KOPT-K1 (cell line): ENCODE measurements at regions not wholly inside any gene's neighbourhood (a gene's known extent, or its start where the extent isn't known, plus 50 kb on each side); places are given as distances from the start of the nearest gene placed in this dataset.
"Not testable (repeated sequence)": the region's sequence is repeated elsewhere in the genome, so short reads cannot be mapped to it uniquely, and the experiment has no call there.

Experiments used
- H3K27ac ChIP-seq: fragments of 200-600 bp; sonication (generic); 2 replicates; pipeline ENCODE4 v1.5.1; 2016; ENCODE audit warnings: antibody characterized with exemption, mild to moderate bottlenecking, low read depth, low read length; ENCODE audit not compliant: poor library complexity, severe bottlenecking
- H3K36me3 ChIP-seq: fragments of 200-600 bp; sonication (generic); 2 replicates; pipeline ENCODE4 v1.5.1; 2017; ENCODE audit warnings: antibody characterized with exemption, mild to moderate bottlenecking, low read length, moderate library complexity; ENCODE audit not compliant: insufficient read depth
- H3K9me3 ChIP-seq: fragments of 200-600 bp; sonication (generic); 2 replicates; pipeline ENCODE4 v1.5.1; 2017; ENCODE audit warnings: antibody characterized with exemption, low read length, mild to moderate bottlenecking; ENCODE audit not compliant: insufficient read depth, poor library complexity, severe bottlenecking

- Histone ChIP-seq H3K36me3 (no peaks in the 10 kb centered on the region), H3K9me3 (peaks cover 8% of the 10 kb centered on the region), H3K27ac (no peak overlapping the region)
Measured at GRCh38 chr3:16072420-16073110, 101.9 kb upstream of the GALNT15 start.

- no peak overlapping the region for H3K27ac ChIP-seq
- H3K9me3 ChIP-seq: peaks cover 8% of the 10 kb centered on the region
- no peaks in the 10 kb centered on the region for H3K36me3 ChIP-seq
Measured at GRCh38 chr3:16073203-16073602, 101.3 kb upstream of the GALNT15 start.

DNA sequence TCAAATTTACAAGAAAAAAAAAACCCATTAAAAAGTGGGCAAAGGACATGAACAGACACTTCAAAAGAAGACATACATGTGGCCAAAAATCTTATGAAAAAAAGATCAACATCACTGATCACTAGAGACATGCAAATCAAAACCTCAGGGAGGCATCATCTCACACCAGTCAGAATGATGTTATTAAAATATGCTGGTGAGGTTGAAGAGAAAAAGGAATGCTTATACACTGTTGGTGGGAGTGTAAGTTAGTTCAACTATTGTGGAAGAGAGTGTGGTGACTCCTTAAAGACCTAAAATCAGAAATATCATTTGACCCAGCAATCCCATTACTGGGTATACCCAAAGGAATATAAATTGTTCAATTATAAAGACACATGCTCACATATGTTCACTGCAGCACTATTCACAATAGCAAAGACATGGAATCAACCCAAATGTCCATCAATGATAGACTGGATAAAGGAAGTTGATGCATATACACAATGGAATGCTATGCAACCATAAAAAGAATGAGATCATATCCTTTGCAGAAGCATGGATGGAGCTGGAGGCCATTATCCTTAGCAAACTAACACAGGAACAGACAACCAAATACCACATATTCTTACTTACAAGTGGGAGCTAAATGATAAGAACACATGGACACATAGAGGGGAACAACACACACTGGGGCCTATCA lies 100.3 kb upstream of the GALNT15 start:
- H3K9me3 ChIP-seq, H3K27ac ChIP-seq, H3K36me3 ChIP-seq: not testable (repeated sequence)

DNA sequence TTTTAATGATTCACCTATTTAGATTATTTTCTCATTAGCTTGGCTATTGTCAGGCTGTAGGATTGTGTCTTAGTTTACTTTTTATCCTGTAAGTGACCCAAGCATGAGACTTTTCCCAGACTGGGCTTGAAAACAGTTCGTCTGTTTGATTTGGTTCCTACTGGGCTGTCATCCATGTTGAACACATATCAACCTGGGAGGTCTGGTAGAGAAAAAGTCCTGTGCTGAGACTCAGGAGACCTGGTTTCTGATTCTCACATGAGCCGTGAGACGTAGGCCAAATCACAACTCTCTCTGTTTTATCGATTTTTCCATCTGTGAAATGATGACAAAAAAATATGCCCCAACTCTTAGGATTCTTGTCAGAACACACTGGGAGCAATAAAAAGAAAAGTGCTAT lies 98.8 kb upstream of the GALNT15 start:
- Histone ChIP-seq H3K27ac (no peak overlapping the region), H3K9me3 (peaks cover 11% of the 10 kb centered on the region), H3K36me3 (no peaks in the 10 kb centered on the region)

- no peaks in the 10 kb centered on the region for H3K36me3 ChIP-seq
- H3K27ac ChIP-seq: no peak overlapping the region
- H3K9me3 ChIP-seq: peaks cover 21% of the 10 kb centered on the region
Measured at GRCh38 chr3:16076564-16076963, 97.9 kb upstream of the GALNT15 start.

DNA sequence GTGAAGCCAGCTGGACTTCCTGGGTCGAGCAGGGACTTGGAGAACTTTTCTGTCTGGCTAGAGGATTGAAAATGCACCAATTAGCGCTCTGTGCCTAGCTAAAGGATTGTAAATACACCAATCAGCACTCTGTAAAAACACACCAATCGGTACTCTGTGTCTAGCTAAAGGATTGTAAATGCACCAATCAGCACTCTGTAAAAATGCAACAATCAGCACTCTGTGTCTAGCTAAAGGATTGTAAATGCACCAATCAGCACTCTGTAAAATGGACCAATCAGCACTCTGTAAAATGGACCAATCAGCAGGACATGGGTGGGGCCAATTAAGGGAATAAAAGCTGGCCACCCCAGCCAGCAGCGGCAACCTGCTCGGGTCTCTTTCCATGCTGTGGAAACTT lies 97.3 kb upstream of the GALNT15 start:
- H3K9me3 ChIP-seq: peaks cover 26% of the 10 kb centered on the region
- not testable (repeated sequence) for H3K27ac ChIP-seq, H3K36me3 ChIP-seq

DNA sequence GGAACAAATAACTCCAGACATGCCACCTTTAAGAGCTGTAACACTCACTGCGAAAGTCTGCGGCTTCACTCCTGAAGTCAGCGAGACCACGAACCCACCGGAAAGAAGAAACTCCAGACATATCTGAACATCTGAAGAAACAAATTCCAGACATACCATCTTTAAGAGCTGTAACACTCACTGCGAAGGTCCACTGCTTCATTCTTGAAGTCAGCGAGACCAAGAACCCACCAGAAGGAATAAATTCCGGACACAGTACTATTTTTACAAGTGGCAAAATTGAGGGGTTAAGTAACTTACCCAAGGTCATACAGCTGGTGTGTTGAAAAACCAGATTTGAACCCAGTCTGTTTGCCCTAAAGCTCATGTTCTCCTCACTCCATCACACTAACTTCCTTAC lies 96.8 kb upstream of the GALNT15 start:
- not testable (repeated sequence) for H3K36me3 ChIP-seq, H3K27ac ChIP-seq
- peaks cover 32% of the 10 kb centered on the region for H3K9me3 ChIP-seq

GRCh38 chr3:16079519-16079918 lies 95.0 kb upstream of the GALNT15 start:
- H3K9me3 ChIP-seq: peaks cover 37% of the 10 kb centered on the region
- no peak overlapping the region for H3K27ac ChIP-seq

DNA sequence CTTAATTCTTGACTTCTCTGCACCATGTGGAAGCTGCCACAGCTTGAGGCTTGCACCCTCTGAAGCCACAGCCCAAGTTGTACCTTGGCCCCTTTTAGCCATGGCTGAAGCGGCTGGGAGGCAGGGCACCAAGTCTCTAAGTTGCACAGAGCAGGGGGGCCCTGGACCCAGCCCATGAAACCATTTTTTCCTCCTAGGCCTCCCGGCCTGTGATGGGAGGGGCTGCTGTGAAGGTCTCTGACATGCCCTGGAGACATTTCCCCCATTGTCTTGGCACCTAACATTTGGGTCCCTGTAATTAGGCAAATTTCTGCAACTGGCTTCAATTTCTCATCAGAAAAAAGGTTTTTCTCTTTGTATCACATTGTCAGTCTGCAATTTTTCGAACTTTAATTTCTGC lies 92.8 kb upstream of the GALNT15 start:
- H3K36me3 ChIP-seq: no peaks in the 10 kb centered on the region
- peaks cover 35% of the 10 kb centered on the region for H3K9me3 ChIP-seq
- H3K27ac ChIP-seq: no peak overlapping the region

More at GRCh38 chr3:16079519-16079918, 95.0 kb upstream of the GALNT15 start:
- H3K36me3 ChIP-seq: no peaks in the 10 kb centered on the region

GRCh38 chr3:16084887-16085286 lies 89.6 kb upstream of the GALNT15 start:
- Histone ChIP-seq H3K9me3 (peaks cover 29% of the 10 kb centered on the region), H3K36me3 (no peaks in the 10 kb centered on the region), H3K27ac (no peak overlapping the region)

GRCh38 chr3:16085410-16085809 lies 89.1 kb upstream of the GALNT15 start:
- peaks cover 28% of the 10 kb centered on the region for H3K9me3 ChIP-seq
- H3K36me3 ChIP-seq: no peaks in the 10 kb centered on the region
- no peak overlapping the region for H3K27ac ChIP-seq

- H3K36me3 ChIP-seq: no peaks in the 10 kb centered on the region
- H3K27ac ChIP-seq: no peak overlapping the region
- peaks cover 21% of the 10 kb centered on the region for H3K9me3 ChIP-seq
Measured at GRCh38 chr3:16085884-16086608, 88.4 kb upstream of the GALNT15 start.

DNA sequence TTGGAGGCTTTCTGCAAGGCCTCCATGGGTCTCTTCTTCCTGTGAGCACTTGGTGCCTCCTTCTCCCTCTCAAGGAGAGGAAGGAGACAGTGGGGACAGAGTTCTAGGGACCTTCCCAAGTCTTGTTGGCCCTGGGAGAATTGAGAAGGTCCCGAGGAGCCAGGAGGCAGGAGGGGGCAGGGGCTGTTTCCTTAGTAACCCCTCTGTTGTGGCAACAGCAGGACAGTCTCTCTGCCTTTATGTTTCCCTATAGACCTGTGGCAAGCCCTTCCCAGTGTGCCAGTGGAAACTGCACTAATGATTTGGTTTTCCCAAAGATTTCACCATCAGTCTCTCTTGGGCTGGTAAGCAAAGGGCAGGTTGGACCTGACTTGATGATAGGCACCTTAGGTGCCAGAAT lies 87.8 kb upstream of the GALNT15 start:
- Histone ChIP-seq H3K9me3 (peaks cover 15% of the 10 kb centered on the region), H3K36me3 (no peaks in the 10 kb centered on the region), H3K27ac (no peak overlapping the region)

DNA sequence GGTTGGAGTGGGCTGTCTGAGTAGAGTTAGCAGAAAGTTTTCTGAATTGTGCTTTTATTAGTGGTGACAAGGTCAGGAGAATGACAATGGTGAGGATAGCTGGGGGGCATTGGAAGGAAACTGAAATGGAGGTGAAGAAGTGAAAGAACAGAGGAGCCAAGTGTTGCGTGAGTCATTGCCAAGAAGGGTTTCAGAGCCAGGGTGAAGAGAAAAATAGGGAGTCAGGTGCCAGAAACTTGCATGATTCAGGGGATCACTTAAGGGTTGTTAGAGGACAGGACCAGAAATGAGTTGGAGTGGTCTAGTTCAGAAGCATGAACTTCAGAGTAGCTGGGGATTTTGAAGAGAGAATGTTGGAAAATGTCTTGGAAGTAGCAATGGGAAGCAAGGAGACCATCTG lies 86.0 kb upstream of the GALNT15 start:
- Histone ChIP-seq H3K27ac (no peak overlapping the region), H3K9me3 (no peaks in the 10 kb centered on the region), H3K36me3 (no peaks in the 10 kb centered on the region)

- Histone ChIP-seq H3K27ac (no peak overlapping the region), H3K9me3 (no peaks in the 10 kb centered on the region), H3K36me3 (no peaks in the 10 kb centered on the region)
Measured at GRCh38 chr3:16089521-16089920, 85.0 kb upstream of the GALNT15 start.
